ENCODE measurements at regions not wholly inside any gene's neighbourhood (a gene's known extent, or its start where the extent isn't known, plus 50 kb on each side); places are given as distances from the start of the nearest gene placed in this dataset.

GRCh38 chr9:17881371-17881770 is 302.5 kb downstream of the SH3GL2 start:
- Histone ChIP-seq H3K9me1 (replicated peaks; ENCODE audit: control insufficient read depth, extremely low read depth, insufficient read depth, low read length) (no peaks in the 10 kb centered on the region), H3K9me3 (replicated peaks; ENCODE audit: control insufficient read depth, insufficient read depth, low read length) (no peaks in the 10 kb centered on the region), H3K27me3 (ENCODE audit: control insufficient read depth in 2 of 2, insufficient read depth in 2 of 2, low read length in 2 of 2) (peaks cover 0 to 2% of the 10 kb centered on the region in 2 experiments), H3K27ac (ENCODE audit: insufficient read depth, low read depth, low read length) (no peak overlapping the region), H3K4me2 (ENCODE audit: insufficient read depth, low read length) (no peak overlapping the region), H3K36me3 (ENCODE audit: control insufficient read depth in 2 of 2, extremely low read depth in 1 of 2, insufficient read depth in 2 of 2, low read length in 2 of 2) (no peaks in the 10 kb centered on the region), H3K9ac (replicated peaks; ENCODE audit: extremely low read depth, insufficient read depth, low read length) (no peak overlapping the region), H3K4me1 (ENCODE audit: control insufficient read depth, extremely low read depth, insufficient read depth, low read length) (no peaks in the 10 kb centered on the region), H3K79me2 (ENCODE audit: control insufficient read depth, insufficient read depth, low read length) (no peaks in the 10 kb centered on the region), H3K4me3 (replicated peaks in 1 of 3; ENCODE audit: insufficient read depth in 1 of 3, low read depth in 1 of 3, low read length in 3 of 3) (no peak overlapping the region), H2AFZ (ENCODE audit: low read depth, low read length) (no peak overlapping the region), H4K20me1 (replicated peaks; ENCODE audit: control insufficient read depth, extremely low read depth, insufficient read depth, low read length) (no peaks in the 10 kb centered on the region)
- ChIA-PET CTCF (interaction anchor here (0.9 kb wide), 1 partner anchor 12 kb away, joined by 3 read pairs; no protein-coding TSS in a partner anchor), POLR2A (no interaction called here)
- FAIRE-seq (no peak), DNase-seq (ENCODE audit: low read depth, low spot score) (no peak)
- intact Hi-C loops (cut with micrococcal nuclease) (no loop called here), dilution Hi-C loops (cut with MboI; ENCODE audit: extremely low pct_ligation_motif_present, low sequenced_read_pairs) (no loop called here)
- no TSS peak for BruUV-seq (replicated peaks)
- TF ChIP-seq MYC (IDR thresholded peaks at IDR 0.05; ENCODE audit: low read depth, low read length) (no peak), GATA2 (IDR thresholded peaks at IDR 0.05; ENCODE audit: insufficient read depth, insufficient read length, low read depth, low read length) (no peak), JUN (IDR thresholded peaks at IDR 0.05; ENCODE audit: borderline replicate concordance, insufficient read depth, insufficient read length, low read depth) (no peak), POLR2AphosphoS5 (IDR thresholded peaks at IDR 0.05; ENCODE audit: insufficient read depth, low read depth, low read length) (no peak), FOS (IDR thresholded peaks at IDR 0.05; ENCODE audit: borderline replicate concordance, insufficient read depth, low read length) (no peak), POLR2A (IDR thresholded peaks at IDR 0.05; ENCODE audit: low read depth, low read length) (no peak), CTCF (IDR thresholded peaks at IDR 0.05; ENCODE audit: extremely low read depth in 1 of 2, insufficient read depth in 1 of 2, low read depth in 1 of 2, low read length in 2 of 2) (no peak), EZH2 (IDR thresholded peaks at IDR 0.05; ENCODE audit: borderline replicate concordance, low read depth, low read length, severe bottlenecking) (no peak), MAX (IDR thresholded peaks at IDR 0.05; ENCODE audit: insufficient read depth, insufficient read length) (no peak)
